ENCODE measurements at regions not wholly inside any gene's neighbourhood (a gene's known extent, or its start where the extent isn't known, plus 50 kb on each side); places are given as distances from the start of the nearest gene placed in this dataset.

- Histone ChIP-seq H3K4me3 (no peak overlapping the region), H3K9me3 (no peaks in the 10 kb centered on the region), H3K36me3 (no peaks in the 10 kb centered on the region), H3K4me1 (no peaks in the 10 kb centered on the region), H3K27me3 (no peaks in the 10 kb centered on the region), H3K27ac (no peak overlapping the region)
- ATAC-seq (no peak), DNase-seq (no peak), FAIRE-seq (no peak)
- WGBS, 2 donors = 1 to 4% methylated on average over 2 of the region's 2 CpGs
- intact Hi-C loops (cut with DNase I) = no loop called here
- TF ChIP-seq, protein P1, sequence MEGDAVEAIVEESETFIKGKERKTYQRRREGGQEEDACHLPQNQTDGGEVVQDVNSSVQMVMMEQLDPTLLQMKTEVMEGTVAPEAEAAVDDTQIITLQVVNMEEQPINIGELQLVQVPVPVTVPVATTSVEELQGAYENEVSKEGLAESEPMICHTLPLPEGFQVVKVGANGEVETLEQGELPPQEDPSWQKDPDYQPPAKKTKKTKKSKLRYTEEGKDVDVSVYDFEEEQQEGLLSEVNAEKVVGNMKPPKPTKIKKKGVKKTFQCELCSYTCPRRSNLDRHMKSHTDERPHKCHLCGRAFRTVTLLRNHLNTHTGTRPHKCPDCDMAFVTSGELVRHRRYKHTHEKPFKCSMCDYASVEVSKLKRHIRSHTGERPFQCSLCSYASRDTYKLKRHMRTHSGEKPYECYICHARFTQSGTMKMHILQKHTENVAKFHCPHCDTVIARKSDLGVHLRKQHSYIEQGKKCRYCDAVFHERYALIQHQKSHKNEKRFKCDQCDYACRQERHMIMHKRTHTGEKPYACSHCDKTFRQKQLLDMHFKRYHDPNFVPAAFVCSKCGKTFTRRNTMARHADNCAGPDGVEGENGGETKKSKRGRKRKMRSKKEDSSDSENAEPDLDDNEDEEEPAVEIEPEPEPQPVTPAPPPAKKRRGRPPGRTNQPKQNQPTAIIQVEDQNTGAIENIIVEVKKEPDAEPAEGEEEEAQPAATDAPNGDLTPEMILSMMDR (IDR thresholded peaks at IDR 0.05) = no peak
Observed at GRCh38 chr2:192288295-192288694, 93.6 kb upstream of the TMEFF2 start.

DNA sequence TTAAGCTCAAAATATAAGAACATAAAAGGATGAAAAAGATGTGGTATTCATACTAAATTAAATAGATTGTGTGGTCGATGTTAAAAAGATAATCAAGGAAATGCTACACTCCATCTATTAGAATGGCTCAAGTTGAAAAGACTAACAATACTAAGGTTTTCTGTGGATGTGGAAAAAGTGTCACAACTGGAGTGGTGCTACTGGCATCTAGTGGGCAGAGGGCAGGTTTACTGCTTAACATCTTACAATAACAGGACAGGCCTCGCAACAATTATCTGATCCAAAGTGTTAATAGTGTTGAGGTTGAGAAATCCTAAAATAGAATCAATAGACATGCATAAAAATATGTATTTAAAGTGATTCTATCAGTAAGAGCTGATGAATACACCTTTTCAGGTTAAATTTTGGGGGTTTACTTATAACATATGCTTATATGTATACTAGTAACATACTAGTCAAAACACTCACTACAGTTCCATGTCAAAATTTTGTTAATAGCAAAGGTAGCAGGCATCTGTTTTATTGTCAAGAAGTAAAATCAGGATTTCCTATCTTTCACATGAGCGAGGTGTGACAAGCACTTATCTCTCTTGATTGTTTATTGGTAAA lies 91.5 kb upstream of the TMEFF2 start:
- Histone ChIP-seq H3K27ac (no peak overlapping the region), H3K27me3 (no peaks in the 10 kb centered on the region), H3K9me3 (no peaks in the 10 kb centered on the region), H3K4me3 (no peak overlapping the region), H3K36me3 (no peaks in the 10 kb centered on the region), H3K4me1 (no peaks in the 10 kb centered on the region)
- intact Hi-C loops (cut with DNase I) = no loop called here
- DNase-seq (no peak), ATAC-seq (no peak), FAIRE-seq (no peak)
- 59 to 81% methylated on average over 3 of the region's 3 CpGs for WGBS, 2 donors
- TF ChIP-seq, protein P1 (IDR thresholded peaks at IDR 0.05) = no peak

DNA sequence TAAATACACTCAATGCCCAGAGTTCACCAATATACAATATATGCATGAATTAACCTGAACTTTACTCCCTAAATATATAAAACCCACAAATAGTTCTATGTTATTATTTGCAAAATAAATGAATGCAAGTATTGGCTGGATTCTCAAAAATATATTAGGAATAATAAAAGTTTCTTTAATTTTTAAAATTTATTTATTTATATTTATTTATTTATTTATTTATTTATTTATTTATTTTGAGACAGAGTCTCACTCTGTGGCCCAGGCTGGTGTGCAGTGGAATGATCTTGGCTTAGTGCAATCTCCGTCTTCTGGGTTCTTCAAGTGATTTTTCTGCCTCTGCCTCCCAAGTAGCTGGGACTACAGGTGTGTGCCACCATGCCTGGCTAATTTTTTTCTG lies 88.7 kb upstream of the TMEFF2 start:
- Histone ChIP-seq H3K27ac (no peak overlapping the region), H3K27me3 (no peaks in the 10 kb centered on the region), H3K36me3 (no peaks in the 10 kb centered on the region), H3K4me3 (no peak overlapping the region), H3K4me1 (no peaks in the 10 kb centered on the region), H3K9me3 (no peaks in the 10 kb centered on the region)
- no peak for FAIRE-seq
- intact Hi-C loops (cut with DNase I) = no loop called here
- 85 to 87% methylated on average over 1 of the region's 1 CpG for WGBS, 2 donors
- no peak for DNase-seq
- no peak for ATAC-seq
- TF ChIP-seq, protein P1 (IDR thresholded peaks at IDR 0.05) = no peak

- ATAC-seq = no peak
Observed at GRCh38 chr2:192278701-192279100, 84.0 kb upstream of the TMEFF2 start.

DNA sequence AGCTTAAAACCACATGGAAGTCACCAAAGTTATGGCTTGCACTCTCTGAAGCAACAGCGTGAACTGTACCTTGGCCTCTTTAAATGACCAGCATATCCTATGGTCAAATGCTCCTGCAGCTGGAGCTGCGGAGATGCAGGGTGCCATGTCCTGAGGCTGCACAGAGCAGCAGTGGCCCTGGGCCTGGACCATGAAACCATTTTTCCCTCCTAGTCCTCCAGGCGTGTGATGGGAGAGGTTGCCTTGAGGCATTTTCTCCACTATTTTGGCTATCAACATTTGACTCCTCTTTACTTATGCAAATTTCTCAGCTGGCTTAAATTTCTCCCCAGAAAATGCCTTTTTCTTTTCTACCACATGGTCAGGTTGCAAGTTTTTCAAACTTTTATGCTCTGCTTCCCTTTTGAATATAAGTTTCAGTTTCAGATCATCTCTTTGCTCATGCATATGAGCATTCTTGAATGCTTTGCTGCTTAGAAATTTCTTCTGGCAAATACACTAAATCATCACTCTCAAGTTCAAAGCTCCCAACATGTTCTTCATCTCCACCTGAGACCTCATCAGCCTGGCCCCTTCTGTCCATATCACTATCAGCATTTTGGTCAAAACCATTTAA lies 82.9 kb upstream of the TMEFF2 start:
- TF ChIP-seq, protein P1 (IDR thresholded peaks at IDR 0.05) = no peak
- Histone ChIP-seq H3K4me3 (no peak overlapping the region), H3K9me3 (no peaks in the 10 kb centered on the region), H3K36me3 (no peaks in the 10 kb centered on the region), H3K27ac (no peak overlapping the region), H3K27me3 (no peaks in the 10 kb centered on the region), H3K4me1 (no peaks in the 10 kb centered on the region)
- 72 to 87% methylated on average over 3 of the region's 3 CpGs for WGBS, 2 donors
- no peak for DNase-seq
- FAIRE-seq = no peak
- ATAC-seq = no peak
- intact Hi-C loops (cut with DNase I) = no loop called here

More at GRCh38 chr2:192278701-192279100, 84.0 kb upstream of the TMEFF2 start:
- no peak for FAIRE-seq
- H3K27me3 ChIP-seq = no peaks in the 10 kb centered on the region
- H3K4me1 ChIP-seq = no peaks in the 10 kb centered on the region
- H3K9me3 ChIP-seq = no peaks in the 10 kb centered on the region
- no peak for DNase-seq
- H3K36me3 ChIP-seq = no peaks in the 10 kb centered on the region
- H3K4me3 ChIP-seq = no peak overlapping the region
- intact Hi-C loops (cut with DNase I) = no loop called here
- no peak overlapping the region for H3K27ac ChIP-seq
- TF ChIP-seq, protein P1 (IDR thresholded peaks at IDR 0.05) = no peak
